Naive thymus-derived CD8-positive, alpha-beta T cell (primary cell): ENCODE measurements at regions not wholly inside any gene's neighbourhood (a gene's known extent, or its start where the extent isn't known, plus 50 kb on each side); places are given as distances from the start of the nearest gene placed in this dataset.

ENCODE experiments used
- ATAC-seq, 2 donors: fragments of 150-1000 bp; cut with Tn5 transposase in 1 of 2; sonication (Bioruptor Pico), chemical (Tn5 transposase) in 1 of 2; 1 replicate in 1 of 2; 2 replicates in 1 of 2; pipeline ENCODE4 v1.10.0; 2021; ENCODE audit warnings: mild to moderate bottlenecking in 2 of 2, moderate library complexity in 2 of 2
- POLR2A ChIA-PET: fragments of 350-600 bp; sonication (Branson Sonifier 250); formaldehyde crosslinking; loops from one replicate; lab custom pipeline; 2021; ENCODE audit warnings: antibody characterized with exemption; lab: Charles Lee
- DNase-seq, 10 donors: peaks; one replicate each; pipeline versions ENCODE4 v3.0.0 to v3.0.0-alpha.2; 2020 to 2022
- H3K27ac Mint-ChIP-seq, 10 donors: one replicate each; pipeline ENCODE4 v1.8.0; 2020 to 2022; ENCODE audit warnings: mild to moderate bottlenecking in 10 of 10, mixed read lengths in 10 of 10, moderate library complexity in 4 of 10, inconsistent platforms in 1 of 10
- H3K27me3 Mint-ChIP-seq, 5 donors: one replicate each; pipeline ENCODE4 v1.8.0; 2021 to 2022; ENCODE audit warnings: mixed read lengths in 5 of 5
- H3K36me3 Mint-ChIP-seq, 3 donors: one replicate each; pipeline ENCODE4 v1.8.0; 2020 to 2022; ENCODE audit warnings: mixed read lengths in 3 of 3, mild to moderate bottlenecking in 2 of 3, inconsistent platforms in 1 of 3
- H3K4me1 Mint-ChIP-seq, 4 donors: one replicate each; pipeline ENCODE4 v1.8.0; 2021 to 2022; ENCODE audit warnings: mixed read lengths in 4 of 4
- H3K4me3 Mint-ChIP-seq, 10 donors: one replicate each; pipeline ENCODE4 v1.8.0; 2020 to 2022; ENCODE audit warnings: mild to moderate bottlenecking in 10 of 10, mixed read lengths in 10 of 10, moderate library complexity in 6 of 10, inconsistent platforms in 1 of 10
- H3K9me3 Mint-ChIP-seq, 9 donors: one replicate each; pipeline ENCODE4 v1.8.0; 2020 to 2022; ENCODE audit warnings: mixed read lengths in 9 of 9, mild to moderate bottlenecking in 3 of 9, inconsistent platforms in 1 of 9, moderate library complexity in 1 of 9

DNA sequence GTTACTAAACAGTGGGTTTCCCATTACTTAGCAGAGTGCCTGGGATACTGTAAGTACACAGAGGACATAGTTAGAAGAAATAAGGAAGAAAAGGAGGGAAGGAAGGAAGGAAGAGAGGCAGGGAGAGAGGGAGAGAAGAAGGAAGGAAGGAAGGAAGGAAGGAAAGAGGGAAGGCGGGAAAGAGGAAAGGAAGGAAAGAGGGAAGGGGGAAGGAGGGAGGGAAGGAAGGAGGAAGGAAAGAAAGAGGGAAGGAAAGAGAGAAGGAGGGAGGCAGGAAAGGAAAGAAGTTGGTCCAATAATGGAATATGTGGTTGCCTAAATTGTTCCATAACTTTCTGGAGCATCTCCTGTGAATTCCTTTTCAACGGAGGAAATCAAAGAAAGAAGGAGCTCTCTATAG lies 1230.4 kb downstream of the AACS start:
- peaks cover 0 to 48% (median 18%) of the 10 kb centered on the region in 9 donors for H3K9me3 Mint-ChIP-seq
- H3K27me3 Mint-ChIP-seq = no peaks in the 10 kb centered on the region
- ATAC-seq (no peak), DNase-seq (no peak)
- H3K4me1 Mint-ChIP-seq = no peaks in the 10 kb centered on the region
- POLR2A ChIA-PET = no interaction called here
- peaks cover 0 to 4% (median 0%) of the 10 kb centered on the region in 3 donors for H3K36me3 Mint-ChIP-seq
- no peak overlapping the region for H3K27ac Mint-ChIP-seq
- no peak overlapping the region for H3K4me3 Mint-ChIP-seq

DNA sequence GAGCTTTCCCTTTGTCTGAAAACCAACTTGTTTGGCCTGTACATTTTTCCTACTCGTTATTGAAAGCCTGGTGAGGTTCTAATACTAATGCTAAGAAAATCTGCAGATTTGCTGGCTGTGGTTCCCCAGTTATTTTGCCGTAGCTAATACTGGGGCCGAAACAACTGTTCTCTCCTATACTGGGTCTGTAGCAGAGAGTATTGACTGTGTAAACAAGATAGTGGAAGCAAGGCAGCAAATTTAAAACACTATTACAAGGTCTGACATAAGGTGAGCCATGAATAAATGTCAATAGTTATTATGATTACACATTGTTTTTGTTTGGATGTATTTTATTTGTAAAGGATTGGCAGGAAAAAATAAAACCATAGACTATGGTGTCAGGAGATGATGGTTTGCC lies 1244.0 kb downstream of the AACS start:
- peaks cover 0 to 1% (median 0%) of the 10 kb centered on the region in 3 donors for H3K36me3 Mint-ChIP-seq
- peaks cover 0 to 19% (median 6%) of the 10 kb centered on the region in 9 donors for H3K9me3 Mint-ChIP-seq
- no peak for ATAC-seq
- no peak overlapping the region for H3K27ac Mint-ChIP-seq
- H3K27me3 Mint-ChIP-seq = no peaks in the 10 kb centered on the region
- DNase-seq = no peak
- POLR2A ChIA-PET = no interaction called here
- no peaks in the 10 kb centered on the region for H3K4me1 Mint-ChIP-seq
- H3K4me3 Mint-ChIP-seq = no peak overlapping the region

DNA sequence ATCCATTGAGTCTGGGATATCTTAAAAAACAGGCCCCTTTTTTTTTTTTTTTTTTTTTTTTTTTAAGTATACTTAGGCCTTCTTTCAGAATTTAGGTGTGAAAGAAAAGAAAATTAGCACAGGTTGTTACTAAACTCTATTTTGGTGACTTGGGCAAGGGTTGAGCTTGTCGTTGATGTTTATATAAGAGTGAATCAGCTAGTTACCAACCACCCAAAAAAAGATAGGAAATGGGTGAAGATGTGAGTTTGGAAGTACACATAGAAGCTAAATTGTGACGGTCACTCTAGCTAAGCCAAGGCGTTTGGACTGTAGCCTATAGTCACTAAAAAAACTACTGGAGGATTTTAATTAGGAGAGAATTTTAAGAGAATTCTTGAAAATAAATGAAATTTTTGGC lies 1247.2 kb downstream of the AACS start:
- Mint-ChIP-seq H3K27ac (no peak overlapping the region), H3K4me1 (no peaks in the 10 kb centered on the region), H3K4me3 (no peak overlapping the region), H3K27me3 (no peaks in the 10 kb centered on the region), H3K36me3 (no peaks in the 10 kb centered on the region), H3K9me3 (peaks cover 0 to 10% (median under 1%) of the 10 kb centered on the region in 9 donors)
- ATAC-seq = no peak
- POLR2A ChIA-PET = no interaction called here
- no peak for DNase-seq

DNA sequence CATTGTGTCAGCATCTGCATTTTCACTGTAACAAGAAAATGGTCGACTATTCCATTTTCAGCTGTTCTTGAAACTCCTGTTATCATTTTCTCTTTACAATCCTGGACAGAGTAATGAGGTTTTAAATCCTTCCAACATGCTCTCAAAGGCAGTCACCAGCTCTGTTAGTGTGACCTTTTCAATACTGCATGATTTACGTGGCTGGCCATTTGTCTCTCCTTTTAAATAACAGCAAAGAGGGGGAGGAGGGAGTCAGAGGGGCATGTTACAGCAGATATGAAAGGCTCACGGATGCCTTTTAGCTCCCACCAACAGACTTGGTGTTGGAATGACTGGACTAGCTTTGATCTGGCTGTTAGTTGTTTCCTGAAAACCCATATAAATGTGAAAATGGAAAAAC lies 1251.2 kb downstream of the AACS start:
- DNase-seq (no peak), ATAC-seq (no peak)
- Mint-ChIP-seq H3K4me1 (no peaks in the 10 kb centered on the region), H3K27ac (no peak overlapping the region), H3K27me3 (no peaks in the 10 kb centered on the region), H3K36me3 (no peaks in the 10 kb centered on the region), H3K9me3 (peaks cover 0 to 6% (median 0%) of the 10 kb centered on the region in 9 donors), H3K4me3 (no peak overlapping the region)
- POLR2A ChIA-PET = no interaction called here

DNA sequence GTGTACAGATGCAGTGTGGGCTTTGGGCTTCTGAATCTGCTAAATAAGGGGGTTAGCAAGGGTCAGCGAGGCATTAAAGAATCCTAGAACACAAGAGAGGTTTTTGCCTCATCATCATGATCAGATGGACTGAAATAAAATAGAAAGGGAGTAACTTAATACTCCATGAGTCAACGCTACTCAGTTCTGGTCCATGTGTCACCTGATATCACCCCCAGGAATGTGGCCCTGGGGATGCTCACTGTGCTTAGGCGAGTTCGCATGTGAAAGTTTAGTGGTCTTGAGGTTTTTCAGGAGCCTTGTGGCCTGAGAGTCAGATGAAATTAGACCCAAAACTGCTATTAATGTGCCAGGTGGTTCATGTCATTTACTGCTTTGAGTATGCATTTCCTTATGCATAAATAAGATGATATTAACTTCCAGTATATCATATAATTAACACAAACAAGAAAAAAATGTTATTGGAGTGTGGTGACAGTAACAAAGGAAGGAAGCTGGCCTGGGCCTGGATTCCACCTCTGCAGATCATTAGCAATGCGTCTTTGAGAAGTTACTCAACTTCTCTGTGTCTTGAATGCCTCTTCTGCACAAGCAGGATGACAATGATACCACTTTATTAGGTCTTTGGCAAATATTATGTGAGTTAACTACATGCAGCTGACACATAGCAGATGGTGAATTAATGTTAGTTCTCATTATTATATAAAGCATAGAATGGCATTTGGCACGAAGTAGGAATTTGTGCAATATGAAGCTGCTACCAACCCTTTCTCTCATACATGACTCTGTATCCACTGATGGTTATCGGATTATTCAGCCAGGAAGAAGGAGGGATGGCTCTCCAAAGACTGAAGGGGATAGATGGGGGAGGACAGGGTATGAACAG lies 1272.6 kb downstream of the AACS start:
- DNase-seq (no peak), ATAC-seq (no peak)
- H3K27me3 Mint-ChIP-seq = no peaks in the 10 kb centered on the region
- POLR2A ChIA-PET = no interaction called here
- no peaks in the 10 kb centered on the region for H3K36me3 Mint-ChIP-seq
- H3K27ac Mint-ChIP-seq = no peak overlapping the region
- no peak overlapping the region for H3K4me3 Mint-ChIP-seq
- peaks cover 0 to 19% (median 2%) of the 10 kb centered on the region in 9 donors for H3K9me3 Mint-ChIP-seq
- no peaks in the 10 kb centered on the region for H3K4me1 Mint-ChIP-seq

DNA sequence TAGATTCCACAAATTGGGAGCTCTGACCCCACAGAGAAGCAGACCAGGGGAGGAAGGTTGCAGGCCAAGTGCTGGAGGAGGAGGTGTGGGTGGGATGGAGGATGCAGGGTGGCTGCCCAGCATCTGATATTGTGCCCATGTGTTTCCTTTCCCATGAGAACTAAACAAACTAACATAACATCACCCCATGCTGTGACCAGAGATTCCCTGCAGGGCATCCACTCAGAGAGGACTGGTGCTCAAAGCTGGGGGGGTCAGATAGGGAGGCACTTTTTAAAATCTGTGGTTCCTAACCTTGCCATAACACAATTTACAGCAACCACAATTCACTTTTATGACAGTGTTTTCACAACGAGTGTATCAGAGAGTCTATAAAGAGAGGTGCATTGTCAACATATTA lies 1277.6 kb downstream of the AACS start:
- no peaks in the 10 kb centered on the region for H3K27me3 Mint-ChIP-seq
- no peak overlapping the region for H3K4me3 Mint-ChIP-seq
- H3K27ac Mint-ChIP-seq = no peak overlapping the region
- H3K4me1 Mint-ChIP-seq = no peaks in the 10 kb centered on the region
- DNase-seq (no peak), ATAC-seq (no peak)
- POLR2A ChIA-PET = no interaction called here
- peaks cover 0 to 26% (median 7%) of the 10 kb centered on the region in 9 donors for H3K9me3 Mint-ChIP-seq
- H3K36me3 Mint-ChIP-seq = no peaks in the 10 kb centered on the region

DNA sequence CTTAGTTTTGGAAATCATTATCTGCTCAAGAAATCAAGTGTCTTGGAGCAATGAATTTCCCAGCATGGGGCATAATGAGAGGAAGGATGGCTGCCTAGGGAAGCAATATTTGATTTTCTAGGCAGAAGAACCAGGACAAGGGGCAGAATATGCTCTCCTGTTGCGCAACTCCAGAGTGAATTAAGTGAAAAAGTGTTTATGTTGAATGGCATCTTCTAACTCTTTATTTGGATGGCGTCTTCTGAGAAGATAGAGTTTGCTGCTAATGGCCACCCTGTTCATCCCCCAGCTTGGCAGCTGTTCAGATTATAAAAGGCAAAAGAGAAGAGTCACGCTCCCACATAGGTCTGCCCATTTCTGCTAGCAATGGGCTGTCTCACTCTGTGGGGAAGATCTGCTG lies 1278.1 kb downstream of the AACS start:
- Mint-ChIP-seq H3K27ac (no peak overlapping the region), H3K4me1 (no peaks in the 10 kb centered on the region), H3K27me3 (no peaks in the 10 kb centered on the region), H3K36me3 (no peaks in the 10 kb centered on the region), H3K9me3 (peaks cover 0 to 26% (median 7%) of the 10 kb centered on the region in 9 donors), H3K4me3 (no peak overlapping the region)
- ATAC-seq = no peak
- POLR2A ChIA-PET = no interaction called here
- DNase-seq = no peak

DNA sequence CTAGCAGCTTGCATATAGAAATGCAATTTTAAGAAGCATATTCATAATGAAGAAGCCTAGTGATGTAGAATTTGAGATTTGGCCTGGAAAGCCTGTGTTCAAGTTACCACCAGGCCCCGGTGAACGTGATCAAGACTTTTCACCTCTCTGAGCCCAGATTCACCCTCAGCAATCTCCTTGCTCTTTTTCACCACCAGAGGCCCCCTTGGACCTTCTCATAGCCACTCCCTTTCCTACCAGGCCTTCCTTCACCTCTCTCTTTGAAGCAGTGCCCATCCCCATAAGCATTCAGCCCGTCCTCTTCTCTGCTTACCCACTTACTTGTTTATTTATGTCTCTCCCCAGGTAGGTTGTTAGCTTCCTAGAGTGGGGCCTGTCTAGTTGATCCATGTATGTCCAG lies 1280.9 kb downstream of the AACS start:
- Mint-ChIP-seq H3K4me3 (no peak overlapping the region), H3K4me1 (no peaks in the 10 kb centered on the region), H3K9me3 (peaks cover 0 to 23% (median 4%) of the 10 kb centered on the region in 9 donors), H3K36me3 (no peaks in the 10 kb centered on the region), H3K27ac (no peak overlapping the region), H3K27me3 (no peaks in the 10 kb centered on the region)
- POLR2A ChIA-PET = no interaction called here
- no peak for DNase-seq
- no peak for ATAC-seq

DNA sequence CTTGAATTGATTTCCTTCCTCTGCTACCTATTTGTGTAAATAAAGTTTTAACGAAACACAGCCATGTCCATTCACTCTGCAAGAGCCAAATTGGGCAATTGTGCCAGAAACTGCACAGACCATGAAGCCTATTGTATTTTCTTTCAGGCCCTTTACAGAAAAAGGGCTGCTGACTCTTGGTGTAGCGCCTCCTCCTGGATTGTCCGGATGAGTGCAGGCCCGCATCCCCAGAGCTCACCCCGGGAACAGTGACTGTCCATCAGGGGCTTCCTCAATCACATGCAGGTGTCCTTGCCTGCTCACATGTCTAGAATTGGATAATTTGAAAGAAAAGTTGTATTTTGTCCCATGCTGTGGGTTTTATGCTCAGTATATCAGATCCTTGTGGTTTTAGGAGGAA lies 1282.2 kb downstream of the AACS start:
- DNase-seq = no peak
- no peak overlapping the region for H3K4me3 Mint-ChIP-seq
- H3K36me3 Mint-ChIP-seq = no peaks in the 10 kb centered on the region
- H3K4me1 Mint-ChIP-seq = no peaks in the 10 kb centered on the region
- H3K27ac Mint-ChIP-seq = peak overlapping the region in 1 of 10 donors; percentile 13
- POLR2A ChIA-PET = no interaction called here
- H3K27me3 Mint-ChIP-seq = no peaks in the 10 kb centered on the region
- peaks cover 0 to 14% (median 3%) of the 10 kb centered on the region in 9 donors for H3K9me3 Mint-ChIP-seq
- ATAC-seq = no peak

DNA sequence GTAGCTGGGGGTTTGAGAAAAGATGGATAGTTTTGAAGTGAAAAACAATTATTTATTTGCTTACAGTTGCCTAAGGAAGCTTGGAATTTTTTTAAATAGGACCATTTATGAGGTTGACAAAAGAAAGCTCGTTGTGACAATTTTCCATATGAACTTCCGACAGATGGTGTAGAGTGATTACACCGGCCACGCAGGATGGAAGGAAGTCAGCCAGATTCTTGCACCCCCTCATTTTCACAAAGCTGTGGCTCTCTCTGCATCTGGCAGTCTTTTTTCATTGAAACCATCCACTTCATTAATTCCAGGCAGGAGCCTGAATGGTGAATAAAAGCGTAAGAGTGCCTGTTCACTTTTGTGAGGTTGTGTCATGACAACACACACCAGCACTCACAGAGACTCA lies 1284.1 kb downstream of the AACS start:
- ATAC-seq (no peak), DNase-seq (no peak)
- no peak overlapping the region for H3K27ac Mint-ChIP-seq
- no peaks in the 10 kb centered on the region for H3K36me3 Mint-ChIP-seq
- no peak overlapping the region for H3K4me3 Mint-ChIP-seq
- H3K9me3 Mint-ChIP-seq = peaks cover 0 to 19% (median 3%) of the 10 kb centered on the region in 9 donors
- POLR2A ChIA-PET = no interaction called here
- no peaks in the 10 kb centered on the region for H3K27me3 Mint-ChIP-seq
- H3K4me1 Mint-ChIP-seq = no peaks in the 10 kb centered on the region

DNA sequence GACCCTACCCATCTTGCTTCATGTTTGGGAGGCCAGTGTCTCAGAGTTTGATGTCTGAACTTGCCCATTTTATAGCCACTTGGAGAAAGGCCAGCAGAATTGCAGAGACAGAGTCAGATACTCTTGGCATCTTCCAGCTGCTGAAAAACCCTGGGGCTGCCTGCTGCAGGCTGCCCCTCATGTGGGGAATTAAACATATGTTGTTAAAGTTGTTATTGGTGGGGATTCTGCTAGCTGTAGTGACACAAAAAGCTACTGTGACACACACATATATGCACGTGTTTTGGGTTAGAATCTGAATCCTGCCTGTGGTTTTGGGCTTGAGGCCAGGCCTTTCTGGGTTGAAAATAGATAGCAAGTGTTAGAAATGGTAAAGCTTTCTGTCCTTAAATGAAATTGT lies 1288.4 kb downstream of the AACS start:
- peak overlapping the region in 1 of 10 donors; percentile 14 for H3K4me3 Mint-ChIP-seq
- DNase-seq (no peak), ATAC-seq (no peak)

DNA sequence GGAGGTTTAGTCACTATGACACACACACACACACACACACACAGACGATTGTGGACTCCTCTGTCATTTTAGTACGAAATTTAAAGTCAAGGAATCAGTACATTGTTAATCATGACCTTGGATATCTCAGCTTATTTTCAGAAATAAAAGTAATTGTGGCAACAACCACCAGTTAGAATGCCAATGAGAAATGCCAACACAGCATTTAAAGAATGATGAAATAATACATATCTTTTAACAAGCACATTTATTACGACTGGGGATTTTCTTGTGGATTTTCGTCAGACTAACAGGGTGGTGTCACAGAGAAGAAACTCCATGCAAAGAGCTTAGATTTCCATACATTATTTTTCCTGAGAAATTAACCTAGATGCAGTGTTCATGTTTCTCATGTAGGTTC lies 1289.4 kb downstream of the AACS start:
- Mint-ChIP-seq H3K27ac (no peak overlapping the region), H3K36me3 (peaks cover 0 to 4% (median 0%) of the 10 kb centered on the region in 3 donors), H3K27me3 (no peaks in the 10 kb centered on the region), H3K4me1 (no peaks in the 10 kb centered on the region), H3K4me3 (no peak overlapping the region), H3K9me3 (peaks cover 0 to 24% (median 4%) of the 10 kb centered on the region in 9 donors)
- DNase-seq = no peak
- POLR2A ChIA-PET = no interaction called here
- no peak for ATAC-seq

More for the DNA sequence above, 1288.4 kb downstream of the AACS start:
- POLR2A ChIA-PET = no interaction called here
- peaks cover 0 to under 1% (median 0%) of the 10 kb centered on the region in 3 donors for H3K36me3 Mint-ChIP-seq
- H3K9me3 Mint-ChIP-seq = peaks cover 0 to 27% (median 4%) of the 10 kb centered on the region in 9 donors
- no peaks in the 10 kb centered on the region for H3K4me1 Mint-ChIP-seq
- no peaks in the 10 kb centered on the region for H3K27me3 Mint-ChIP-seq
- peak overlapping the region in 2 of 10 donors; percentile 25 to 65 for H3K27ac Mint-ChIP-seq

DNA sequence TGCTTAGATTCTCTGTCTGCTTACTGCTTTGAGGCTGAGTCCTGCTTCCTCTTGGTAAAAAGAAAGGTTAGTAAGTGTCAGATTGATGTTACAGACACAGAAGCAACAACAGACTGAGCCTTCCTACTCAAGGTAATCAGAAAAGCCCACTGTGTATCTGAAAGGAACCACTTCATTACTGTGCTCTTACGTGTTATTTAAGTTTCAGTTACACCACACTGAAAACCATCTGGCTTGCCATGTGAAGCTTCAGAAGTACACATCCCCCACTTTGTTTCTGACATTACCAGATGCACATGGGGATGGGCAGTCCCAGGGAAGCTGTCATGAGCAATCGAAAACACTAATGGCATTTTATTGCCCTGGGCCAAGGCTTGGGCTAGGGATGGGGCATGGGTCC lies 1290.1 kb downstream of the AACS start:
- POLR2A ChIA-PET = no interaction called here
- peaks cover 0 to 29% (median 6%) of the 10 kb centered on the region in 9 donors for H3K9me3 Mint-ChIP-seq
- ATAC-seq = no peak

More for the DNA sequence above, 1290.1 kb downstream of the AACS start:
- Mint-ChIP-seq H3K27me3 (no peaks in the 10 kb centered on the region), H3K4me3 (no peak overlapping the region), H3K4me1 (no peaks in the 10 kb centered on the region), H3K36me3 (peaks cover 0 to 4% (median 0%) of the 10 kb centered on the region in 3 donors), H3K27ac (peak overlapping the region in 1 of 10 donors; percentile 79)
- peak in 1 of 10 donors; percentile 2 for DNase-seq
